Thoracic aorta (tissue), 2 donors: ENCODE measurements at regions not wholly inside any gene's neighbourhood (a gene's known extent, or its start where the extent isn't known, plus 50 kb on each side); places are given as distances from the start of the nearest gene placed in this dataset.

Experiments used
- ATAC-seq: fragments of 150-250 bp; one replicate; pipeline ENCODE4 v1.8.0; 2017; ENCODE audit warnings: low read depth; ENCODE audit not compliant: insufficient number of reproducible peaks, low FRiP score
- DNase-seq: peaks from one replicate; pipeline ENCODE4 v3.0.0-alpha.2; 2020; ENCODE audit warnings: low spot score
- H3K27ac ChIP-seq, 2 donors: fragments of 200-600 bp; sonication (generic); 1 replicate in 1 of 2; 2 replicates in 1 of 2; pipeline ENCODE4 v1.5.1; 2016; ENCODE audit warnings: mild to moderate bottlenecking in 2 of 2, moderate library complexity in 2 of 2
- H3K27me3 ChIP-seq: fragments of 200-600 bp; sonication (generic); replicated peaks from 2 replicates; pipeline ENCODE4 v1.6.0; 2016; ENCODE audit warnings: mild to moderate bottlenecking; ENCODE audit not compliant: insufficient read depth
- H3K36me3 ChIP-seq: fragments of 200-600 bp; sonication (generic); one replicate; pipeline ENCODE4 v1.5.1; 2016
- H3K4me1 ChIP-seq, 2 donors: fragments of 200-600 bp; sonication (generic); 1 replicate in 1 of 2; 2 replicates in 1 of 2; pipeline versions ENCODE4 v1.5.1 to v1.6.0; 2016; ENCODE audit warnings: low read depth in 2 of 2, mild to moderate bottlenecking in 1 of 2; ENCODE audit not compliant: control insufficient read depth in 1 of 2
- H3K4me3 ChIP-seq: fragments of 200-600 bp; sonication (generic); 2 replicates; pipeline ENCODE4 v1.5.1; 2016; ENCODE audit warnings: mild to moderate bottlenecking
- H3K9me3 ChIP-seq: fragments of 200-600 bp; sonication (generic); 2 replicates; pipeline ENCODE4 v1.5.1; 2016
- CTCF ChIP-seq: fragments of 200-600 bp; sonication (generic); IDR thresholded peaks from one replicate; pipeline ENCODE4 v1.5.1; 2019; ENCODE audit warnings: antibody characterized with exemption

- Histone ChIP-seq H3K27ac (no peak overlapping the region), H3K9me3 (peaks cover 9% of the 10 kb centered on the region), H3K36me3 (no peaks in the 10 kb centered on the region), H3K27me3 (no peaks in the 10 kb centered on the region), H3K4me1 (no peaks in the 10 kb centered on the region), H3K4me3 (no peak overlapping the region)
- DNase-seq: no peak
- no peak for TF ChIP-seq CTCF
- ATAC-seq: no peak
These were observed 165.9 kb downstream of the POLR2M start for GRCh38 chr15:57872281-57873030.

- peaks cover 9% of the 10 kb centered on the region for H3K9me3 ChIP-seq
- H3K36me3 ChIP-seq: no peaks in the 10 kb centered on the region
- TF ChIP-seq CTCF: no peak
- no peaks in the 10 kb centered on the region for H3K27me3 ChIP-seq
- H3K4me1 ChIP-seq: no peaks in the 10 kb centered on the region
- ATAC-seq (no peak), DNase-seq (no peak)
- no peak overlapping the region for H3K27ac ChIP-seq
- H3K4me3 ChIP-seq: no peak overlapping the region
These were observed 167.2 kb downstream of the POLR2M start for GRCh38 chr15:57873564-57874209.

GRCh38 chr15:57875347-57875746 lies 168.8 kb downstream of the POLR2M start:
- H3K9me3 ChIP-seq: peaks cover 9% of the 10 kb centered on the region
- no peaks in the 10 kb centered on the region for H3K36me3 ChIP-seq
- H3K4me1 ChIP-seq: no peaks in the 10 kb centered on the region
- ATAC-seq (no peak), DNase-seq (no peak)
- no peak overlapping the region for H3K4me3 ChIP-seq
- H3K27me3 ChIP-seq: no peaks in the 10 kb centered on the region
- no peak overlapping the region for H3K27ac ChIP-seq
- no peak for TF ChIP-seq CTCF

GRCh38 chr15:57878573-57878972 lies 172.1 kb downstream of the POLR2M start:
- ATAC-seq: no peak
- no peak for DNase-seq
- no peak overlapping the region for H3K27ac ChIP-seq
- H3K4me1 ChIP-seq: no peaks in the 10 kb centered on the region
- no peaks in the 10 kb centered on the region for H3K27me3 ChIP-seq
- H3K36me3 ChIP-seq: no peaks in the 10 kb centered on the region
- peaks cover 9% of the 10 kb centered on the region for H3K9me3 ChIP-seq
- TF ChIP-seq CTCF: no peak
- no peak overlapping the region for H3K4me3 ChIP-seq

GRCh38 chr15:57881361-57881760 lies 174.8 kb downstream of the POLR2M start:
- TF ChIP-seq CTCF: no peak
- Histone ChIP-seq H3K9me3 (no peaks in the 10 kb centered on the region), H3K4me1 (no peaks in the 10 kb centered on the region), H3K4me3 (no peak overlapping the region), H3K36me3 (no peaks in the 10 kb centered on the region), H3K27ac (no peak overlapping the region), H3K27me3 (no peaks in the 10 kb centered on the region)
- no peak for DNase-seq
- no peak for ATAC-seq
